ENCODE measurements at regions not wholly inside any gene's neighbourhood (a gene's known extent, or its start where the extent isn't known, plus 50 kb on each side); places are given as distances from the start of the nearest gene placed in this dataset.

GRCh38 chr2:10964052-10964790, 52.5 kb downstream of the KCNF1 start:
- no peak for DNase-seq

- DNase-seq, result no peak
These were observed 53.6 kb downstream of the KCNF1 start for GRCh38 chr2:10965241-10965843.

GRCh38 chr2:10966056-10966455, 54.3 kb downstream of the KCNF1 start:
- no peak for DNase-seq

DNA sequence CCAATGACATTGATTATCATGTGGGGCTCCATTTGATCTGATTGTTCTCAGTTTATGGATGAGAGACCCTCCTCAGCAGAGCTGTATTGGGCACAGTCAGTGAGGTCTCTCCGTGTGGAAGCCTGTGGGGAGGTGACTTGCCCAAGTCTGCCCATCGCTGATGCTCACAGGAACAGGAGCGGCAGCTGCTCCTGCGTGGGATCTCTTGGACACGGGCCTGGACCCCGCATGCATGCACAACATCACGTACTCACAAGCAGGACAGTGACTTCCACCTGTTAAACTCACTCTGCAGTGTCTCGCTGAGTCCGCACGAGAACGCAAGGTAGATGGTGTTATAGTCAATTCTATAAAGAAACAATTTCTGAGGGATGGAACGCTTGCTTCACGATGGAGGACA, 55.0 kb downstream of the KCNF1 start:
- no peak for DNase-seq

DNA sequence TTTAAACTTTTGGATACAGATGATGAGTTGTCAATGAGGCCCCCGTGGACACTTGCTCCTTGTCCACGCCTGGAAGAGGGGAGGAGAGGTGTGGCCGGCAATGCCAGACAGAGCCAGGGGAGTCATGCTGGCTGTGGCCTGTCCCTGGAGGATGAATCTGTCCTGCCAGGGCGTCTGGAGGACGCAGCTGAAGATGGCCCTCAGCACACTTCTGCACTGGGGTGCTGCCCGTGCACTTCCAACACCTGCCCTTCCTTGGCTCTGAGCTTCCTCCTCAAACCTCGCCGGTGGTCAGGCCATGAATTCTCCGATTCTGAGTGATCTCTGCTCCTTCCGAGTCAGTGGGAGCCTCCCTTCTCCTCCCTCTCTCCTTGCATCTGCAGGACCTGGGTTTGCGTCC, 56.4 kb downstream of the KCNF1 start:
- no peak for DNase-seq

DNA sequence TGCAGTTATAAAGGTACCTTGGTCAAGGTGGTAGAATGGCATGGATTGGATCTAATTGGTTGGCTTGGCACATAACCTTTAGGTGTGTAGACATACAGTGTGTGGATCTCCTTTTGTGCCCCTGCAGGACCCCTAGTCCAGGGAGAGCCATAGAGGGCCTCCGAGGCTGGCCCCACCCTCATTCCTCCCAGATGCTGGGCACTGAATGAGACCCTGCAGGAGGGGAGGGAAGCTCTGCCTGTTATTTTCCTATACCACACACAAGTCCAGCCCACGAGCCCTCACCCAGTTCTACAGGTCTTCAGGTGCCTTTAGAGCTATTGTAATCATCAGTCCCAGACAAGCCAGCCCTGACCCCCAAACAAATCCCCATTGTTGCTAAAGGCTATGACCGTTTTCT, 58.9 kb downstream of the KCNF1 start:
- DNase-seq, result no peak

GRCh38 chr2:10971161-10971887, 59.6 kb downstream of the KCNF1 start:
- DNase-seq, result no peak

DNA sequence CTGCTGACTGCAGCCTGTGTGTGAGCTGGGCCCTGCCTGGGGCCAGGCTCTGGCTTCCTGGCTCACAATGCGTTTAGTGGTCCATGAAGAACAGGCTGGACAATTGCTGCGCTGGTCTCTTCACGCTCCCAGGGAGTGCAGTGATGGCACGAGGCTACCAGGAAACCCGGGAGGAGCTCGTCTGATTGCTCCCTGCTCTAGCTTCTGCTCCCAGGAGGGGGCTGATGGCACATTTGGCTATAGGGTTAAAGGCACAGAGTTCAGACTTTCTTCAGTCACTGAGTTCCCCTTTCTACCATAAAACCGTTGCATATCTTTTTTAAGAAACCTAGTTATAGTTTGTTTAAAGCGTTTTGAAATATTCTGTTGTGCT, 60.1 kb downstream of the KCNF1 start:
- no peak for DNase-seq

- no peak for DNase-seq
These were observed 61.1 kb downstream of the KCNF1 start for GRCh38 chr2:10972683-10973433.

DNA sequence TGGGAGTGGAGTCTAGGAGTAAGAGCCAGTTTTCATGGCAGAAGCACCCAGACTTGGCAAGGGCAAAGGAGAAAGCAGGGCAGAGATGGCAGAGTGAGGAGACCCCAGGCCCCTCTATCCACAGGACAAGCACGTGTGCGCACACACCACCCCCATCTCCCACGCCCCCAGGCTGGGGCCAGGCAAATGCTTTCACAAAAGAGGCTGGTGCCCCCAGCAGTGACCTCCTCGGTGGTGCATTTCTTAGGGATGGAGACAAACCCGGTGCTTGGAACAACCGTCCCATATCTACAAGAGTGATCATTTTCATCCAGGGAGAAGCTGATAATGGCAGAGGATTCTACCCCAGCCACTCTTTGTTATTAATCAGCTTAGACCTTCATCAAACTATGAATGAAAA, 62.0 kb downstream of the KCNF1 start:
- no peak for DNase-seq

GRCh38 chr2:10977003-10977402, 65.3 kb downstream of the KCNF1 start:
- no peak for DNase-seq

DNA sequence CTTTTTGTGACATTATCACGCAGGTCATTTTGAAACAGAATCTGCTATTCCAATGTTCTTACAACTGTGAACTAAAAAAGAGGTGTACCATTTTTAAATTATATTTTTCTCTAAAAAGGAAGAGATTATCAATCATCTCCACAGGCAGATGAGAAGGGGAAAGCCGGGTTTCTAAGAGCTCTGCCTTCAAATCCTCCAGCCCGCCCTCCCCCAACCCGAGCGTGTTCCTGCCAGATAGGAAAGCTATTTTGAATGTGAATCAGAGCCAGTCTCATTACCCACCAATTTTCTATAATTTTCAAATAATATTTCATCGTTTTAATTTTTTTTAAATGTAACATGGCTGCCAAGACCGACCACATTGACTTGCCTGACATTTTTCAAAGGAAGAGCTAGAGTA, 65.9 kb downstream of the KCNF1 start:
- no peak for DNase-seq

DNA sequence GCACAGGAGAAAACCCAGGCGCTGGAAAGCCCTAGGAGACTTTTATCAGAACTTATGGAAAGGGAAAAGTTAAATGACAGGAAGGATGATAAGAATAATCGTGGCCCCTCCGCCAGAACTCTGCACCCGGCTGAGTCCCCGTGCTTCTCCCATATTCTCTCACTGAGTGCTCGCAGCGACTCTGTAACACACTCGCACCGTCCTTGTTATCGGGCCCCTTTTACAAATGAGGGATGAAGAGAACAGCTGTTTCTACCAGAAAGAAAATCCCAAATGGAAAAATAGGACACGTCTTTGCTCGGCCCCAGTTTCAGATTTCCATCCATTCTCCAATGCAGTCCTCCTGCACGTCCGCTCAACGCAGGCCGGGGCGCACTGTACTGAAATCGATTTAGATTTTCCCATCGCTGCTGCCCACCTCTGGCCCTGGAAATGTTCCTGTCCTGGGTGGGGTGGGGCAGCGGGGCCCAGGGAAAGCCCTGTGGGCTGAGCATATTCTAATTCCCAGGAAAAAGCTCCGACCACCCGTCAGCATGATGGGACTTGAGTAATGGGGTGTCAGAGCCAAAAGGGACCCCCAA, 66.4 kb downstream of the KCNF1 start:
- DNase-seq, result no peak

GRCh38 chr2:10980071-10980470, 68.3 kb downstream of the KCNF1 start:
- DNase-seq, result no peak

DNA sequence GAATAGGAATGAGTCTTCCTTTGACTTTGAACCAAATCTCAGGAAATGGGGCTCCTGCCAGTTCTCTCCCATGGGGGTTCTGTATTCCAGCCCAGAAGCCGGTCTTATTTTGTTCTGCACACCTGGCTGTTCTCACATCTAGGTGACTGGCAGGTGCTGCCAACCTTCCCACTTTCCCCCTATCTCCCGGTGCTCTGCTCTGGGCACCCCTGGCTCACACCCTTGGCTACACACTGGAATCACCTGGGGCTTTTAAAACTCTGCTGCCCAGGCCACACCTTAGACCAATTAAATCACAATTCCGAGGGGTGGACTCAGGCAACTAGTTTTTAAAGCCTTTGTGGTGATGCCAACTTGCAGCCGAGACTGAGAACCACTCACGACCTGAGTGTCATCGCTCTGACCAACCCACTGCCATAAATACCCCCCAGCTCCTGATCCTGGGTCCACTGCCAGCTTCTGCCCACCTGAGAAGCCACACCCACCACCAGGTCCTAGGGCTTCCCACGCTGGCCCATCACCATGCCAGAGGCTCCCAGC, 69.2 kb downstream of the KCNF1 start:
- DNase-seq, result no peak

DNA sequence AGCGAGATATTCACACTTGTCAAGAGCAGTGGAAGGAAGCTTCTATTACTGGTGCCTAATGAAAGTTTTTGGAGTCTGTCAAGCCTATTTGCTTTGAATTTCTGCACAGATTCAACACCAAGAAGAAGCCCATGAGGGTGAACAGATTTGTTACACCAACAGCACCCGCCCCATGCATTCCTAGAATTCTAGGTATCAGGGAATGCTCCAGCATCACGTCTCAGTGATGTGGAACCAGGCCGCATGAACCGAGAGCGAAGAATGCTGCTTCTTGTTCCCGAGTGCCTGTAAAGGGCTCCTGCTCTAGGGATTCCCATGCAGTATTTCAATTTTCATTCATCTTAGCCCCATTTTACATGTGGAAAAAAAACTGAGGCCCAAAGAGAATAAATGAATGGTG, 69.7 kb downstream of the KCNF1 start:
- no peak for DNase-seq

DNA sequence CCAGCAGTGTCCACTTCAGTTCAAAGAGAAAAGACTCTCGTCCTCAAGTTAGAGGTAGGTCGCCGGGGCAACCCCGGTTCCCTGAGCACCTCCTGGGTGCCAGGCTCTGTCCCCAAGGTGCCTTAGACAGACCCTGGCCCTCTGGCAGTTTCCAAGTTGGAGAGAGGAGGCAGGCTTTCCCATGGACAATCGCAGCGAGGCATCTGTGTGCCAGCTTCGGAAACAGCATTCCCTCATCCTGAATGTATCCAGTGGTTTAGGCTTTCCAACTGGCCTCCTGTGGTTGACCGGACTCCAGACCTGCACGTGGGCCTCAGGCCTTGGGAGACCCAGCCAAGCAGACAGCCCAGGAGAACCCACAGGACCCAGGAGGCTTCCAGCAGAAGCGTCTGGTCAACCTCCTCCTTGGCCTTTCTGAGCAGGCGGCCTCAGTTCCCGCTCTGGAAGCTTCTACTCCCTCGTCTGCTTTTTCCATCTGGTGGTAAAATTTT, 70.3 kb downstream of the KCNF1 start:
- DNase-seq, result no peak

- DNase-seq, result no peak
These were observed 71.4 kb downstream of the KCNF1 start for GRCh38 chr2:10982931-10983701.

GRCh38 chr2:10983711-10984110, 72.0 kb downstream of the KCNF1 start:
- no peak for DNase-seq

- DNase-seq, result no peak
These were observed 72.8 kb downstream of the KCNF1 start for GRCh38 chr2:10984418-10985135.

DNA sequence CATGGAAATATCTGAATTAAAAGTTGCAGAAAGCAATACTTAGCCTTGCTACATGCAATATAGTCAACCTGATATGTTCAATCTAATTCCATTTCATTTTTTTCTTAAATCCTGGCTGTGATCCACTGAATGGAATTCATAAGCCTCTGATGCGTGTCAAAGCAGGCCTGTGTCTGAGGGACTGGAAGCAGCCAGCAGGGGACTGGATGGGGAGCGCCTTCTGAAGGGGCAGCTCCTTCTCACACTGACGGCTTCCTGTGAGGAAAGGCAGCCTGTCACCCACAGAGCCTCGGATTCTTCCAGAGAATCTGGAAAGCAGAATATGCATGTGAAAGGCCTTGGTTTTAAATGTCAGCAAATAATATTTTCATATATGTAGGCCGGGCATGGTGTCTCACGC, 73.5 kb downstream of the KCNF1 start:
- DNase-seq, result no peak
